GM23338 (cell line): ENCODE measurements at regions not wholly inside any gene's neighbourhood (a gene's known extent, or its start where the extent isn't known, plus 50 kb on each side); places are given as distances from the start of the nearest gene placed in this dataset.

ENCODE experiments used
- ATAC-seq: fragments of 200-7000 bp; cut with Tn5 transposase; 3 replicates; pipeline ENCODE4 v1.9.1; 2020
- DNase-seq: peaks from one replicate; pipeline ENCODE4 v3.0.0-alpha.2; 2015; ENCODE audit warnings: low spot score
- H2AFZ ChIP-seq: fragments of 200-600 bp; sonication (generic); 2 replicates; pipeline ENCODE4 v1.8.0; 2016; ENCODE audit warnings: antibody characterized with exemption, mild to moderate bottlenecking, moderate library complexity
- H3F3A ChIP-seq: fragments of 200-600 bp; sonication (generic); replicated peaks from 2 replicates; pipeline ENCODE4 v1.8.0; 2017; ENCODE audit warnings: antibody characterized with exemption, mixed run types, low read depth
- H3K27ac ChIP-seq: fragments of 200-600 bp; sonication (generic); 2 replicates; pipeline ENCODE4 v1.6.1; 2016; ENCODE audit warnings: low read depth
- H3K27me3 ChIP-seq: fragments of 200-600 bp; sonication (generic); 2 replicates; pipeline ENCODE4 v1.8.0; 2016; ENCODE audit warnings: mild to moderate bottlenecking, mixed run types, moderate library complexity; ENCODE audit not compliant: insufficient read depth
- H3K36me3 ChIP-seq: fragments of 200-600 bp; sonication (generic); 2 replicates; pipeline ENCODE4 v1.8.0; 2016; ENCODE audit warnings: mild to moderate bottlenecking; ENCODE audit not compliant: insufficient read depth
- H3K4me1 ChIP-seq: fragments of 200-600 bp; sonication (generic); 2 replicates; pipeline ENCODE4 v1.8.0; 2016; ENCODE audit warnings: mild to moderate bottlenecking, moderate library complexity; ENCODE audit not compliant: insufficient read depth
- H3K4me2 ChIP-seq: fragments of 200-600 bp; sonication (generic); 2 replicates; pipeline ENCODE4 v1.7.1; 2017; ENCODE audit warnings: mixed run types
- H3K4me3 ChIP-seq: fragments of 200-600 bp; sonication (generic); 2 replicates; pipeline ENCODE4 v1.6.1; 2016; ENCODE audit warnings: mixed run types
- H3K79me2 ChIP-seq: fragments of 200-600 bp; sonication (generic); replicated peaks from 2 replicates; pipeline ENCODE4 v1.8.0; 2017; ENCODE audit warnings: mild to moderate bottlenecking; ENCODE audit not compliant: insufficient read depth
- H3K9me2 ChIP-seq: fragments of 200-600 bp; sonication (generic); 2 replicates; pipeline ENCODE4 v1.8.0; 2017; ENCODE audit not compliant: insufficient read depth
- H4K20me1 ChIP-seq: fragments of 200-600 bp; sonication (generic); replicated peaks from 2 replicates; pipeline ENCODE4 v1.8.0; 2017; ENCODE audit warnings: mild to moderate bottlenecking; ENCODE audit not compliant: insufficient read depth
- H3K27ac Mint-ChIP-seq: 2 replicates; pipeline ENCODE4 v1.8.0; 2020; ENCODE audit warnings: inconsistent platforms, mild to moderate bottlenecking, moderate library complexity, mixed read lengths
- H3K27me3 Mint-ChIP-seq: 3 replicates; pipeline ENCODE4 v1.8.0; 2022; ENCODE audit warnings: low read depth, mild to moderate bottlenecking, moderate library complexity, mixed read lengths, inconsistent platforms; ENCODE audit not compliant: insufficient read depth, poor library complexity
- H3K36me3 Mint-ChIP-seq: 3 replicates; pipeline ENCODE4 v1.8.0; 2021; ENCODE audit warnings: low read depth, mild to moderate bottlenecking, inconsistent platforms, moderate library complexity, mixed read lengths
- H3K4me1 Mint-ChIP-seq: 3 replicates; pipeline ENCODE4 v1.8.0; 2020; ENCODE audit warnings: mild to moderate bottlenecking, inconsistent platforms, mixed read lengths
- H3K4me3 Mint-ChIP-seq: 3 replicates; pipeline ENCODE4 v1.8.0; 2021; ENCODE audit warnings: moderate library complexity, mild to moderate bottlenecking, inconsistent platforms, mixed read lengths
- H3K9me3 Mint-ChIP-seq: 3 replicates; pipeline ENCODE4 v1.8.0; 2020; ENCODE audit warnings: moderate library complexity, mild to moderate bottlenecking, inconsistent platforms, mixed read lengths
- TF ChIP-seq, protein P1 (sequence below): IDR thresholded peaks from 2 replicates; pipeline ENCODE4 v1.6.1; 2016; ENCODE audit warnings: antibody characterized with exemption
- TF ChIP-seq, protein P2 (sequence below): fragments of 250-450 bp; sonication (Bioruptor Pico); IDR thresholded peaks from 2 replicates; pipeline ENCODE4 v1.5.0; 2020; ENCODE audit warnings: mild to moderate bottlenecking, moderate library complexity
- TF ChIP-seq, protein P3 (sequence below), 2 experiments: fragments of 200-600 bp in 1 of 2; sonication (generic) in 1 of 2; conservative IDR thresholded peaks; 2 replicates each; pipeline versions ENCODE4 v1.5.1 to v1.6.1; 2016 to 2017; ENCODE audit warnings: antibody characterized with exemption in 2 of 2, low read depth in 2 of 2, mild to moderate bottlenecking in 2 of 2, moderate library complexity in 1 of 2

GRCh38 chr18:61612517-61612916, 279.3 kb downstream of the CDH20 start:
- Histone ChIP-seq H3K4me2 (no peak overlapping the region), H3K36me3 (peaks cover 6% of the 10 kb centered on the region; the same call in 1 of the 2 replicates), H2AFZ (no peak overlapping the region), H3F3A (no peaks in the 10 kb centered on the region), H4K20me1 (no peaks in the 10 kb centered on the region), H3K4me3 (no peak overlapping the region), H3K79me2 (no peaks in the 10 kb centered on the region), H3K9me2 (peaks cover 18% of the 10 kb centered on the region), H3K27me3 (no peaks in the 10 kb centered on the region), H3K4me1 (peaks cover 34% of the 10 kb centered on the region), H3K27ac (no peak overlapping the region)
- H3K4me3 Mint-ChIP-seq = no peak overlapping the region
- peaks cover 18% of the 10 kb centered on the region; the same call in 2 of the 3 replicates for H3K4me1 Mint-ChIP-seq
- DNase-seq (no peak), ATAC-seq (no peak; the same call in 2 of the 3 replicates)
- peaks cover 46% of the 10 kb centered on the region for H3K36me3 Mint-ChIP-seq
- TF ChIP-seq, protein P1, sequence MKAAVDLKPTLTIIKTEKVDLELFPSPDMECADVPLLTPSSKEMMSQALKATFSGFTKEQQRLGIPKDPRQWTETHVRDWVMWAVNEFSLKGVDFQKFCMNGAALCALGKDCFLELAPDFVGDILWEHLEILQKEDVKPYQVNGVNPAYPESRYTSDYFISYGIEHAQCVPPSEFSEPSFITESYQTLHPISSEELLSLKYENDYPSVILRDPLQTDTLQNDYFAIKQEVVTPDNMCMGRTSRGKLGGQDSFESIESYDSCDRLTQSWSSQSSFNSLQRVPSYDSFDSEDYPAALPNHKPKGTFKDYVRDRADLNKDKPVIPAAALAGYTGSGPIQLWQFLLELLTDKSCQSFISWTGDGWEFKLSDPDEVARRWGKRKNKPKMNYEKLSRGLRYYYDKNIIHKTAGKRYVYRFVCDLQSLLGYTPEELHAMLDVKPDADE = no peak
- TF ChIP-seq, protein P2, sequence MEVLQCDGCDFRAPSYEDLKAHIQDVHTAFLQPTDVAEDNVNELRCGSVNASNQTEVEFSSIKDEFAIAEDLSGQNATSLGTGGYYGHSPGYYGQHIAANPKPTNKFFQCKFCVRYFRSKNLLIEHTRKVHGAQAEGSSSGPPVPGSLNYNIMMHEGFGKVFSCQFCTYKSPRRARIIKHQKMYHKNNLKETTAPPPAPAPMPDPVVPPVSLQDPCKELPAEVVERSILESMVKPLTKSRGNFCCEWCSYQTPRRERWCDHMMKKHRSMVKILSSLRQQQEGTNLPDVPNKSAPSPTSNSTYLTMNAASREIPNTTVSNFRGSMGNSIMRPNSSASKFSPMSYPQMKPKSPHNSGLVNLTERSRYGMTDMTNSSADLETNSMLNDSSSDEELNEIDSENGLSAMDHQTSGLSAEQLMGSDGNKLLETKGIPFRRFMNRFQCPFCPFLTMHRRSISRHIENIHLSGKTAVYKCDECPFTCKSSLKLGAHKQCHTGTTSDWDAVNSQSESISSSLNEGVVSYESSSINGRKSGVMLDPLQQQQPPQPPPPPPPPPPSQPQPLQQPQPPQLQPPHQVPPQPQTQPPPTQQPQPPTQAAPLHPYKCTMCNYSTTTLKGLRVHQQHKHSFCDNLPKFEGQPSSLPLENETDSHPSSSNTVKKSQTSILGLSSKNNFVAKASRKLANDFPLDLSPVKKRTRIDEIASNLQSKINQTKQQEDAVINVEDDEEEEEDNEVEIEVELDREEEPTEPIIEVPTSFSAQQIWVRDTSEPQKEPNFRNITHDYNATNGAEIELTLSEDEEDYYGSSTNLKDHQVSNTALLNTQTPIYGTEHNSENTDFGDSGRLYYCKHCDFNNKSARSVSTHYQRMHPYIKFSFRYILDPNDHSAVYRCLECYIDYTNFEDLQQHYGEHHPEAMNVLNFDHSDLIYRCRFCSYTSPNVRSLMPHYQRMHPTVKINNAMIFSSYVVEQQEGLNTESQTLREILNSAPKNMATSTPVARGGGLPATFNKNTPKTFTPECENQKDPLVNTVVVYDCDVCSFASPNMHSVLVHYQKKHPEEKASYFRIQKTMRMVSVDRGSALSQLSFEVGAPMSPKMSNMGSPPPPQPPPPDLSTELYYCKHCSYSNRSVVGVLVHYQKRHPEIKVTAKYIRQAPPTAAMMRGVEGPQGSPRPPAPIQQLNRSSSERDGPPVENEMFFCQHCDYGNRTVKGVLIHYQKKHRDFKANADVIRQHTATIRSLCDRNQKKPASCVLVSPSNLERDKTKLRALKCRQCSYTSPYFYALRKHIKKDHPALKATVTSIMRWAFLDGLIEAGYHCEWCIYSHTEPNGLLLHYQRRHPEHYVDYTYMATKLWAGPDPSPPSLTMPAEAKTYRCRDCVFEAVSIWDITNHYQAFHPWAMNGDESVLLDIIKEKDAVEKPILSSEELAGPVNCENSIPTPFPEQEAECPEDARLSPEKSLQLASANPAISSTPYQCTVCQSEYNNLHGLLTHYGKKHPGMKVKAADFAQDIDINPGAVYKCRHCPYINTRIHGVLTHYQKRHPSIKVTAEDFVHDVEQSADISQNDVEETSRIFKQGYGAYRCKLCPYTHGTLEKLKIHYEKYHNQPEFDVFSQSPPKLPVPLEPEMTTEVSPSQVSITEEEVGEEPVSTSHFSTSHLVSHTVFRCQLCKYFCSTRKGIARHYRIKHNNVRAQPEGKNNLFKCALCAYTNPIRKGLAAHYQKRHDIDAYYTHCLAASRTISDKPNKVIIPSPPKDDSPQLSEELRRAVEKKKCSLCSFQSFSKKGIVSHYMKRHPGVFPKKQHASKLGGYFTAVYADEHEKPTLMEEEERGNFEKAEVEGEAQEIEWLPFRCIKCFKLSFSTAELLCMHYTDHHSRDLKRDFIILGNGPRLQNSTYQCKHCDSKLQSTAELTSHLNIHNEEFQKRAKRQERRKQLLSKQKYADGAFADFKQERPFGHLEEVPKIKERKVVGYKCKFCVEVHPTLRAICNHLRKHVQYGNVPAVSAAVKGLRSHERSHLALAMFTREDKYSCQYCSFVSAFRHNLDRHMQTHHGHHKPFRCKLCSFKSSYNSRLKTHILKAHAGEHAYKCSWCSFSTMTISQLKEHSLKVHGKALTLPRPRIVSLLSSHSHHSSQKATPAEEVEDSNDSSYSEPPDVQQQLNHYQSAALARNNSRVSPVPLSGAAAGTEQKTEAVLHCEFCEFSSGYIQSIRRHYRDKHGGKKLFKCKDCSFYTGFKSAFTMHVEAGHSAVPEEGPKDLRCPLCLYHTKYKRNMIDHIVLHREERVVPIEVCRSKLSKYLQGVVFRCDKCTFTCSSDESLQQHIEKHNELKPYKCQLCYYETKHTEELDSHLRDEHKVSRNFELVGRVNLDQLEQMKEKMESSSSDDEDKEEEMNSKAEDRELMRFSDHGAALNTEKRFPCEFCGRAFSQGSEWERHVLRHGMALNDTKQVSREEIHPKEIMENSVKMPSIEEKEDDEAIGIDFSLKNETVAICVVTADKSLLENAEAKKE (CRISPR knock-in tag) = no peak
- TF ChIP-seq, protein P3, sequence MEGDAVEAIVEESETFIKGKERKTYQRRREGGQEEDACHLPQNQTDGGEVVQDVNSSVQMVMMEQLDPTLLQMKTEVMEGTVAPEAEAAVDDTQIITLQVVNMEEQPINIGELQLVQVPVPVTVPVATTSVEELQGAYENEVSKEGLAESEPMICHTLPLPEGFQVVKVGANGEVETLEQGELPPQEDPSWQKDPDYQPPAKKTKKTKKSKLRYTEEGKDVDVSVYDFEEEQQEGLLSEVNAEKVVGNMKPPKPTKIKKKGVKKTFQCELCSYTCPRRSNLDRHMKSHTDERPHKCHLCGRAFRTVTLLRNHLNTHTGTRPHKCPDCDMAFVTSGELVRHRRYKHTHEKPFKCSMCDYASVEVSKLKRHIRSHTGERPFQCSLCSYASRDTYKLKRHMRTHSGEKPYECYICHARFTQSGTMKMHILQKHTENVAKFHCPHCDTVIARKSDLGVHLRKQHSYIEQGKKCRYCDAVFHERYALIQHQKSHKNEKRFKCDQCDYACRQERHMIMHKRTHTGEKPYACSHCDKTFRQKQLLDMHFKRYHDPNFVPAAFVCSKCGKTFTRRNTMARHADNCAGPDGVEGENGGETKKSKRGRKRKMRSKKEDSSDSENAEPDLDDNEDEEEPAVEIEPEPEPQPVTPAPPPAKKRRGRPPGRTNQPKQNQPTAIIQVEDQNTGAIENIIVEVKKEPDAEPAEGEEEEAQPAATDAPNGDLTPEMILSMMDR (conservative IDR thresholded peaks at IDR 0.05; ENCODE audit: low read depth in 2 of 2) = peak; percentile 19 to 45; a peak in 2 of 4 replicates
- peaks cover 37% of the 10 kb centered on the region for H3K9me3 Mint-ChIP-seq
- peaks cover 2% of the 10 kb centered on the region for H3K27me3 Mint-ChIP-seq
- no peak overlapping the region for H3K27ac Mint-ChIP-seq
